ENCODE measurements at regions not wholly inside any gene's neighbourhood (a gene's known extent, or its start where the extent isn't known, plus 50 kb on each side); places are given as distances from the start of the nearest gene placed in this dataset.

GRCh38 chr18:73381699-73382036, 513.9 kb upstream of the NETO1 start:
- TF ChIP-seq CTCF (IDR thresholded peaks at IDR 0.05 in 2 of 3, conservative IDR thresholded peaks at IDR 0.05 in 1 of 3; ENCODE audit: borderline replicate concordance in 1 of 3, insufficient read depth in 1 of 3, low read depth in 2 of 3, low read length in 2 of 3) = no peak
- no peak for TF ChIP-seq SP1 (IDR thresholded peaks at IDR 0.05; ENCODE audit: low read depth)
- TF ChIP-seq JUND (IDR thresholded peaks at IDR 0.05) = no peak
- TF ChIP-seq POLR2A (IDR thresholded peaks at IDR 0.05; ENCODE audit: borderline replicate concordance, extremely low read depth, insufficient read depth, insufficient read length) = no peak
- no peak for TF ChIP-seq REST (IDR thresholded peaks at IDR 0.05; ENCODE audit: low read depth)
- no peak for TF ChIP-seq POLR2AphosphoS5 (IDR thresholded peaks at IDR 0.05; ENCODE audit: low read depth, low read length)
- TF ChIP-seq ELF1 (IDR thresholded peaks at IDR 0.05; ENCODE audit: borderline replicate concordance, low read depth) = no peak
- no peak for TF ChIP-seq EZH2 (IDR thresholded peaks at IDR 0.05)
